ENCODE measurements at regions not wholly inside any gene's neighbourhood (a gene's known extent, or its start where the extent isn't known, plus 50 kb on each side); places are given as distances from the start of the nearest gene placed in this dataset.
"Not testable (repeated sequence)": the region's sequence is repeated elsewhere in the genome, so short reads cannot be mapped to it uniquely, and the experiment has no call there.

GRCh38 chr5:142405814-142406395 is 81.1 kb upstream of the SPRY4 start:
- no peak for DNase-seq (ENCODE audit: low spot score)

- no peak for DNase-seq (ENCODE audit: low spot score)
These were observed 80.2 kb upstream of the SPRY4 start for GRCh38 chr5:142405023-142405422.

- no peak for DNase-seq (ENCODE audit: low spot score)
These were observed 79.2 kb upstream of the SPRY4 start for GRCh38 chr5:142404046-142404477.

GRCh38 chr5:142403583-142403982 is 78.8 kb upstream of the SPRY4 start:
- no peak for DNase-seq (ENCODE audit: low spot score)

- DNase-seq (ENCODE audit: low spot score) = no peak
These were observed 78.0 kb upstream of the SPRY4 start for GRCh38 chr5:142402752-142403318.

- DNase-seq (ENCODE audit: low spot score) = no peak
These were observed 75.6 kb upstream of the SPRY4 start for GRCh38 chr5:142400415-142400814.

- no peak for DNase-seq (ENCODE audit: low spot score)
These were observed 75.1 kb upstream of the SPRY4 start for GRCh38 chr5:142399891-142400290.

- no peak for DNase-seq (ENCODE audit: low spot score)
These were observed 73.9 kb upstream of the SPRY4 start for GRCh38 chr5:142398730-142399055.

- not testable (repeated sequence) for DNase-seq (ENCODE audit: low spot score)
These were observed 73.3 kb upstream of the SPRY4 start for GRCh38 chr5:142398011-142398729.

- DNase-seq (ENCODE audit: low spot score) = no peak
These were observed 72.4 kb upstream of the SPRY4 start for GRCh38 chr5:142397178-142397577.

GRCh38 chr5:142396436-142397038 is 71.7 kb upstream of the SPRY4 start:
- no peak for DNase-seq (ENCODE audit: low spot score)

GRCh38 chr5:142395334-142395733 is 70.5 kb upstream of the SPRY4 start:
- DNase-seq (ENCODE audit: low spot score) = no peak

GRCh38 chr5:142391058-142391845 is 66.4 kb upstream of the SPRY4 start:
- DNase-seq (ENCODE audit: low spot score) = no peak

GRCh38 chr5:142390334-142390733 is 65.5 kb upstream of the SPRY4 start:
- no peak for DNase-seq (ENCODE audit: low spot score)

GRCh38 chr5:142388696-142389095 is 63.9 kb upstream of the SPRY4 start:
- no peak for DNase-seq (ENCODE audit: low spot score)

GRCh38 chr5:142387024-142387682 is 62.3 kb upstream of the SPRY4 start:
- DNase-seq (ENCODE audit: low spot score) = no peak

GRCh38 chr5:142386137-142387023 is 61.6 kb upstream of the SPRY4 start:
- DNase-seq (ENCODE audit: low spot score) = no peak

- no peak for DNase-seq (ENCODE audit: low spot score)
These were observed 60.4 kb upstream of the SPRY4 start for GRCh38 chr5:142385194-142385593.

GRCh38 chr5:142384014-142384413 is 59.2 kb upstream of the SPRY4 start:
- no peak for DNase-seq (ENCODE audit: low spot score)

GRCh38 chr5:142382186-142382585 is 57.4 kb upstream of the SPRY4 start:
- no peak for DNase-seq (ENCODE audit: low spot score)
